ENCODE measurements at regions not wholly inside any gene's neighbourhood (a gene's known extent, or its start where the extent isn't known, plus 50 kb on each side); places are given as distances from the start of the nearest gene placed in this dataset.
"Not testable (repeated sequence)": the region's sequence is repeated elsewhere in the genome, so short reads cannot be mapped to it uniquely, and the experiment has no call there.

DNA sequence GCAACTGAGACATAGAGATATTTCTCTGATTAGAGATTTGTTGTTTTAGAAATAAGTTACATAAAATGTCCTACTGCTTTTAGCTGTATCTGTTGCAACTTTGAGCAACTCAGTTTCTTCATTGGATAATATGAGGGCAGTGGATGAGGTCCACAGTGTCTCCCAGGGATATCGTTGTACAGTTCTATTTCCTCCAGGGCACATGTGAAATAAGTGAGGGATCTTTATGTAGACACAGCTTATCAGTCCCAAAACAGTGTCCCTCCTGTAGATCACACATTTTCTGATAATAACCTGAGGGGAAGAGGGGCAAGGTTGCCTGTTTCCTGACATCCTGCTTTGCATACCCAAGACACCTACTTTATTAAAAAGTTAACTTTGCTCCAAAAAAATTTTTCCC, 1231.2 kb upstream of the ZEB2 start:
- DNase-seq (ENCODE audit: low spot score), result no peak

DNA sequence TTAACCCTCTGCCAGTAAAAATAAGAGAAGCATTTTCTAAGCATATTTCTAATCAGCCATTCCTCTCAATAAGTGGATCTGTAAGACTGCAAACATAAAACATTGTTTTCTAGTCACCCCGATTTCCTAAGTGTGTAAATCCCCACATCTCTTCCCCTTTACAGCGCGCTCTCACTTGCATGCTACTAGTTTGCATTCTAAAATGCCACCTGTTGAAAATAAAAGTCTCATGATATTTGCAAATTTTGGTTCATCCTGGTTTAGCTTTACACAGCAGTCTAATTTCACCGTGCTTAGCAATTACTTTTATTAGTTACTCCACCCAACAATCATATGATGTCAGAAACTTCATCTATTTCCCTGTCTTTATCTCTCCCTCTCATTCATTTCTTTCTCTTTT, 1230.7 kb upstream of the ZEB2 start:
- no peak for DNase-seq (ENCODE audit: low spot score)

DNA sequence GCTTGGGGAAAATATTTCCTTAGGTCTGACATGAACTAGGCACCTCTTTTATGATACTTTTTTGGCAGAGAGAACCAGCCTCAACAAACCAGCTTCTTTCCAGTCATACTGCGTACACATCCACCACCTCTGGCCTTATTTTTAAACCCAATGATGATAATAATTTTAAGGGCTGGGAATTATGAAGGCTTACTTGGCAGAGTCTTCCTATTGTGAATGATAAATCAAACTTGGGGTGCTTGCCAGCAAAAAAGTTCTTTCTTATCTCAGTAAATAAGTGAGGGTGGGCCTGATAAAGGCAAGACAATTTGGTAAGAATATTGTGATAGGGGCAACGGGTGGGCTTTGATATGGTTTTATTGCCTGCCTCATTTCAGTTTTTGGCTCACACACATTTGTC, 1230.2 kb upstream of the ZEB2 start:
- no peak for DNase-seq (ENCODE audit: low spot score)

DNA sequence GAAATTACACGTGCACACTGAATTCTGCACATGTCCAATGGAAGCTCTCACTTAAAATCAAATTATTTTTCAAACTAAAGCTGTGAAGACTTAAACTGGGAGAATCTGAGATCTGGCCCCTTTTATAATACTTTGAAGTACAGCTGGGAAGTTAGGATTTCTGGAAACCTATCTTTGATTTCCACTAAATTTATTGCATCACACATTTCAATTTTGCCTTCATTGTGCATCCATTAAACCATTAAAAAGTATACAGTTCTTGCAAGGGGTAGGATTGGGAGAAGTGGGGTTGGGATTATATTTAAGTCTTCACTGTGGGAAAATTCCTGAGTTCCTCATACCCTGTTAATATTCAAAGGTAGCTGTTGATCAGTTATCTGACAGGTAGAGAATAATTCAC, 1229.6 kb upstream of the ZEB2 start:
- DNase-seq (ENCODE audit: low spot score), result no peak

DNA sequence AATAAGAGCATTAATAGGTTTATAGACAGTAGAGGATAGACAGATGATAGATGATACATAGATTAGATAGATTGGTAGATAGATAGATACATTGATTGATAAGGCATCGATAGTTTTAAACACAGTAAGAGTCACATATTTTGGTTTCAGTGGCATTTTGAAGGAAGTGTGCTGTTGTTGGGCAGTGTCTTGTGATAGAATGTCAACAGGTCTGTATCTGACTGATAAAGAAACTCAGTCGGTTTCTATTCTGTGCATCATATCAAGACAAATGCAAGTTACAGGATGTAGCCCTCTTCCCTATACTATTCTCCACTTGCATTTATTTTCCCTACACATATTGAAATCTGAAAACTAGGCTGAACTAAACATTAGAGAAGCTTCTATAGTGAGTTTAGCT, 1229.0 kb upstream of the ZEB2 start:
- no peak for DNase-seq (ENCODE audit: low spot score)

DNA sequence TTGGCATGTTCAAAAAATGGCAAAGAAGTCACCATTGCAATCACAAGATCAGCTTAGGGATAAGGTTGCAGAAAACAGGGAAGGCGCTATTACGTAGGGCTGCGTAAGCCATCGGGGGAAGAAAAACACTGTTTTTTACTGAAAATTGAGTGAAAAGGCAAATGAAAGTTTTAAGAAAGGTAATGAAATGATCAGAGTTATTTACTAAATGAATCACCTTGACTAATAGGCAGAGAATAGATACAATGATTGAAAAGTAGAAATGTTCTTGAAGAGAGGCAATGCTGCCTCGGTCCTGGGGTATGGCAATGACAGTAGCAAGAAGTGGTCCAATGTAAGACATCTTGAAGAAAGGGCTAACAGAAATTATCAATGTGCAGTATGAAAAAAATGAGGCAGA, 1227.8 kb upstream of the ZEB2 start:
- DNase-seq (ENCODE audit: low spot score), result no peak

DNA sequence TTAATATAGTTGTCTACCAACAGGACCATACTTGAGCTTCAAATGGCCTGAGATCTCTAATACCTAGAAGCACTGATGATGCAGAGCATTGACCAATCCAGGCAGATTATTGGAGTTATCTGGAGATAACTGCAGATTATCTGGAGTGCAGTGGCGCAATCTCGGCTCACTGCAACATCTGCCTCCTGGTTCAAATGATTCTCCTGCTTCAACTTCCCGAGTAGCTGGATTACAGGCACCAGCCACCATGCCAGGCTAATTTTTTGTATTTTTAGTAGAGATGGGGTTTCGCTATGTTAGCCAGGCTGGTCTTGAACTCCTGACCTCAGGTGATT, 1225.4 kb upstream of the ZEB2 start:
- not testable (repeated sequence) for DNase-seq (ENCODE audit: low spot score)

DNA sequence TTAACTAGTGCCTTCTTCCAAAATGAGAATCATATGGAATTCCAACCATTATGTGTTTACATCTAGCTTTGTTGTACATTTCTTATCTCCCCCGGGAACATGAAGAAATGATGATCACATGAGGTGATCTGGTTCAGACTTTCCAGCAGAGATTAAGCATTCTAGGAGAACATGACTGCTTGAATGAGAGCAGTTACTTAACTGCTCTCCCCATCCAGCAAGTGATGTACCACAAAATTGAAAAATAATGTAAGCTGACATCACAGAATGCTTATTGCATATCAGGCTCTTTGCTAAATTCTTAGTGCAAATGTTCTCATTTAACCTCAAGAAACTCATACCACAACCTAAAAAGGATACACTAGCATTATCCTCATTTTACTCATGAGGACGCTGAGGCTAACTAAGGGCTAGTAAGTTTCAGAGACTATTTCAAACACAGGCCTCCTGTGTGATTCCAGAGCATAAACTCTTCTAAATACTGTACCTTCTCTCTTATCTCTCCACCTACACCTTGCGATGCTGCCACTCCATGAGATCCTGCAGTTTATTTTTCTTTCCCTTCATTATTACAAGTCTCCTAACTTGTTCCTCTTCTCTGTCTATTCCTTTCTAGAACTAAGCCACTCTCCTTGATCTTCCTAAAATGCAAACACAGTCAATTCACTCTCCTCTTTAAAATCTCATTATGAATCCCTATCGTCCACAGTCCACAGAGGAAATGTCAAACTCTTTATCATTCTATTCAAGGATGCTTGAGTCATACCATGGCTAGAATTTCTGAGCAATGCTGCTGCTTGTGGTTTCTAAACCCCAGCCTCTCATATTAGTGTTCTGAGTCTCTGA, 1224.8 kb upstream of the ZEB2 start:
- DNase-seq (ENCODE audit: low spot score), result peak; percentile 88

DNA sequence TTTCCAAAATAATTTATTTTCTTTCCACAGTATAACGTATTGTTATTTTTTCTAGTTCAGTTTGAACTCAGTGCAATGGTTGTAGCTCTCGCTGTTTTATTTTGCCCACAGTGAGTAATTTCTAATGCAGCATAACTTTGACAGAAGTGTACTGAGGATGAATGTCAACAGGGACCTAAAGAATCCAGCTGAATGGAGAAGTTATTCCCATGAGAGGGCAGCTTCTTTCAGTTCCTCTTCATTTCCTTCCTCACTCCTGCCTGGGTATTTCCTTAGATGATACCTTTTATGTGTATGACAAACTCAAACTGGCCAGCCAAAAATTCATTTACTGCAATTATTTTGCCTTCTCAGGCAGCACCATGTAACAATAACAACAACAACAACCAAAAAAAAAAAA, 1223.1 kb upstream of the ZEB2 start:
- no peak for DNase-seq (ENCODE audit: low spot score)

DNA sequence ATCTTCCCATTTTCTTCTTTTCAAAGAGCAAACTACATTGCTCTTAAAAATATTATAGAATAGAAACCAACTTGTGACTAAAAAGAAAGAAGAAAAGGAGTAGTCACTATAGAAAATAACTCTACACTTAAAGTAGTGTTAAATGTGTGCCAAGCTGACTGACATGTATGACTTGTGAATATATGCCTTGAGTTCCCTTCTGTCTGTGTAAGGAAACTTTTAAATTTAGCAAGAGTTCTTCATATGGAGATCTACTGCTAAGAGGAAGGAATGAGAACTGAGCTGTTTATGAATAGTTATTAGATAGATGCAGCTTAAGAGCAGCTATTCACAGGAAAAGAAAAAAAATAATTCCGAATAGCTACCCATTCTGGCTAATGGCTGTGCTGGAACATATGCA, 1221.7 kb upstream of the ZEB2 start:
- DNase-seq (ENCODE audit: low spot score), result no peak

DNA sequence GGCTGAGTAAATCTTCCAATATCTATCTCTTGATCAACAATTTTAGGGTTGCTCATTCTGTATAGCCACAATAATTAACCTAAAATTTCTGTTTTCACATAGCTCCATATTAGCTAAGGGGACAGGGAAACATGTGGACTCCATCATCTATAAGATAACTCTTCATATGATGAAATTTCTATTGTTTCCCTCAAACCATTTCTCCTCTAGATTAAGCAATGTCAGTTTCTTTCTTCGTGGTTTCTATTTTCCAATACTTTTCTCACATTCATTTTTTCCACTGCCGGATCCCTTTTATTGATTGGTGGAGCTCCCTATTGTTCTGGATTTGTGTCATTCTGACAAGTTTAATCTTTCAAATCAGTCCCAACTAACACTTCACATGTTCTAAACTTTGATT, 1221.3 kb upstream of the ZEB2 start:
- DNase-seq (ENCODE audit: low spot score), result no peak

DNA sequence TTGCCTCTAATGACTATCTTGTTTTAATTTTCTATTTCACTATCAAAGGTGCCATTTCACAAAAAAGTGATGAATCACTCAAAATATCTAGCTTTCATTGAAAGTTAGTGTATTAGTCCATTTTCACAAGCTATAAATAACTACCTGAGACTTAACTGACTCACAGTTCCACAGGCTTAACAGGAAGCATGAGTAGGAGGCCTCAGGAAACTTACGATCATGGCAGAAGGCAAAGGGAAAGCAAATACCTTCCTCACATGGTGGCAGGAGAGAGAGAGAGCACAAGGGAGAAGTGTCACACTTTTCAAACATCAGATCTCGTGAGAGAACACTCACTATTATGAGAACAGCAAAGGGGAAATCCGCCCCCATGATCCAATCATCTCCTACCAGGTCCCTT, 1220.4 kb upstream of the ZEB2 start:
- peak; percentile 61 for DNase-seq (ENCODE audit: low spot score)

DNA sequence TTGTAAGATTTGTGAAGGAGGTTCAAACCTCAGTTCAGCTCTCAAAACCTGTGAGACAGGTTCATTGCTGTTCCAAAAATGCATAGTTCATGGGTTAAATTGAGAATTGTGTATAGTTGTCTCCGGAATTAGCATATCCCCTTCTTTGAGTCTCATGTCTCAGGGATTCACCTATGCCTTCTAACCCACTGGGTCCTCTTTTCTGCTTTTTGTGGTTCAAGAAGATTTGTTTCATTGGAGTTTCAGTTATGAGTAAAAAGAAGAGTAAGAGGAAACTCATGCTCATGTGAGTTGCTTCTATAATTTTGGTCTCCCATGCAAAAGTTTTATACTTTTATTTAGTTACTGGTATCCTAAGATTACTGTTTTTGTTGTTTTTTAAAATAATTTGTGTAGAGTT, 1219.8 kb upstream of the ZEB2 start:
- no peak for DNase-seq (ENCODE audit: low spot score)

DNA sequence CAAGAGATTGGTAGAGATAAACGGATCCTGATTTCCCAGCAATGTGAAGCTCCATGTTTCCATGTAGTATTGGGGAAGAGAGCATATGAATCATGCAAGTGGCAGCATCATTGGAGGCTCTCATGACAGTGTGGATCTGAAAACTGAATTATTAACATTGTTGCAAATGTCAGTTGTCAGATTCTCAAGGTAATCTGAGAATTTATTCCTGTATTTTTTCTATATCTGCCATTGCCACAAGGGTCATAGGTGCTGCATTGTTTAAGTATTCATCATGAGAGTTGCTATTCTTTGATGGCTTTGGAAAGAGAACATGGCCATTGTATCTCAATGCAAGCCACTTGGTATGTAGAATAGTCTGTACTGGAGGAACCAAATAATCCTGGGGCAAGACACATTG, 1217.0 kb upstream of the ZEB2 start:
- DNase-seq (ENCODE audit: low spot score), result no peak

DNA sequence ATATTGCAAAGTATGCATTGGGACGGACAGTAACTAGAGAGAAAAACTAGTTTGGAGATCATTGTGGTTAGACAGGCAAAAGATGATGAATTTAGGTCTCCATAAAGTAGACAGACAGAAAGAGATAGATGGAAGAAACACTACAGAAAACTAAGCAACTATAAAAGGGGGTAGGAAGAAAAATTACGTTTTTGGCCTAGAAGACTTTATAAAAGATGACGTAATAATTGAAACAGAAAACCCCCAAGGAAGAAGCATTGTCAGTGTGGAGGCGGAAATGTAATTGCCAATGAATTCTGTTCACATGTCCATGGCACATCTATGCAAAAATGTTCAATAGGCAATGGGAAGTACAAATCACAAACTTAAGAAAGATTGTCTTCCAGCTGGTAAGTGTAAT, 1211.5 kb upstream of the ZEB2 start:
- DNase-seq (ENCODE audit: low spot score), result no peak

DNA sequence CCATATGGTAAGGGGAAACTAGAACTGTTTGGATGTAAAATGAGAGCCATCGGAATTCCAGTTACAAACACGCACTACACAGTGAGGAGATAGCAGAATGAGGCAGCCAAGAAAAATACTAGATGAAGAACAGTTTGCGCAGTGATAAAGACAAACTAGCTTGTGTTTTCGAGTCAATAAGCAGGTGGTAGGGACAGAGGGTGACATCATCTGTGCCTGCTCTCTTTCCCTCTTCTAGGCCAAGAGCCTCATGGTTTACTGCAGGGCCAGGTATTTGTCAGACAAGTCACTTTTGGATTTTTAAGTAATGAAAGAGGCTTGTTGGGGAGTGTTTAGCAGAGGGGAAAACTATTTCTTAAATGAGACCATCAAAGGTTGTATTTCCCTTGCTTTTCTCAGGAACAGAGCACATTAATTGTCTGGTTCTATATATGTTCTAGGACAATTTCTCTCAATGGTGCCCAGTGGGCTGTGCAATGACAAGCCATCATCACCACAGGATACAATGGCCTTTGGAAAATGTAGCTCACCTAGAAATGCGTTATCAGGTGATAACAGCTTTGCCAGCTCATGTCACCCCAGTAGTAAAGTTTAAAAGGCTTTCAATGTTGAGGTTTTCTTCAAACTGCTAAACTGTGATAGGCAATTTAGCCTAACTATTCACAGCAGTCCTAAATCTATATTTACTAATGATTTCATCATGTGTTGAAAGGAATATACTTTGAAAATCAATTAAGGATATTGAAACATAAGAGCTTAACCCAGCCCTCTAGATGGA, 1210.3 kb upstream of the ZEB2 start:
- no peak for DNase-seq (ENCODE audit: low spot score)

DNA sequence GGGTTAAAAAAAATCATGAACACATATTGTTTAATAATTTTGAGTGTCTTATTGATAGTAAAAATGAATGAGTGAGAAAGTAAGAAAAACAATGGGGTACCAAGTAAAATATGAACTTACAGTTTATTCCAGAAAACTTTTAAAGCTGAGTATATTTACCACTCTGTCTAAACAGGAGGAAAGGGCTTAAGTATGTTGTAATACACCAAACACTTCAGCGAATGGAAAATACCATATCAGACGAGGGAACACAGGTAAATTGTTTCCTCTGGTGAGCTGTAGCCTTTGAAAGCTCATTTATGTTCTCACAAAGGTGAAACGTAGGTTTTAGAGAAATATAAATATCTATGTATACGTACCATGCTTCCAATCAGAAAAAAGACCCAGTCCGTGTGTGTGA, 1209.6 kb upstream of the ZEB2 start:
- no peak for DNase-seq (ENCODE audit: low spot score)

DNA sequence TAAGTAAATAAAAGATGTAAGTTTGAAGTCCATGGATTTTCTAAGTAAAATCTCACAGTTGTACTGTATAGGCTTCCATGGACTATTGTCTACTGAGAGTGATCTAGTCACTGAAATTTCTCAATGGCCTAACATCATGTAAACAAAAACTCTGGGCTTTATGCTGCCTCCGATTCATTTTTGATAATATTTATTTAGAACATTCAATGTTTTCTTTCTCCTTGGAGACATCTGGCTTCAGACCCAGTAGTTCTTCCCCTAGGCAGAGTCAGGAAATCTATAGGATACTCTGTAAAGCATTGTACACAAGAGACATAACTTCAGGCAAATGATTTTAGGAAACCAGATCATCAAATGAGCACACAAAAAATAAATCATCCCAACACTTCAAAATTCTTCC, 1208.6 kb upstream of the ZEB2 start:
- DNase-seq (ENCODE audit: low spot score), result no peak

DNA sequence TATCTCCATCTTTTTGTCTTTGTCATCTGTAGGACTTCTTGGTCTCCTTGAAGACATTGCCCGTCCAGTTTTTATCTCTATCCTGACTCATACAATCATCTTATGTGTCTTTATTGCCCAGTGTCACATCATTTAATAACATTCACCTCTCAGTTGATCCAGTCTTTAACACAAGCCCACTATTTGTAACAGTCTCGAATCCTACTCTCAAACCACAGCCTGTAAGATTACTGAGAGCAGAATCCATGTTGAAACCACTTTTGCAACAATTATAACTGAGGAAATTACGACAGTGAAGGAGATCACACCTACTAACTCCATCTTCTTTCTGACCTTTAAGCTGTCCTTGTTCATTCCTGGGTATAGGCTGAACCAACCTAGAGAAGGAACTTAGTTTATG, 1206.0 kb upstream of the ZEB2 start:
- no peak for DNase-seq (ENCODE audit: low spot score)

DNA sequence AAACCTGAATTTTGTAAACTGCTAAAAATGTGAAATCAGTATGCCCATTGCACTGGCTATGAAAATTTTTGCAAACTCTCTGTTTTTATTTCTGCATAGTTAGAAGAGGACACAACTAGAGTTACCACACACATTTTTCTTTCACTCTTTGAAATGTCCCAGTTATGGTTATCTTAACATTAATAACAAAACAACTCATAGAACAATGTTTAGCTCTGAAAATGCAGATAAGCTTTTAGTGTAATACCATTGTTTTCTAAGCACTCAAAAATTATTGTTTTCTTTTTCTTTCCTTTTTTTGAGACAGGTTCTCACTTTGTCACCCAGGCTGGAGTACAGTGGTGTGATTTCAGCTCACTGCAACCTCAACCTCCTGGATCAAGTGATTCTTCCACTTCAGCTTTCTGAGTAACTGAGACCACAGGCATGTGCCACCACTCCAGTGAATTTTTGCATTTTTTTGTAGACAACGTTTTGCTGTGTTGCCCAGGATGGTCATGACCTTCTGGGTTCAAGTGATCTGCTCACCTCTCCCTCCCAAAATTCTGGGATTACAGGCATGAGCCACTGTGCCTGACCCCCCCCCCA, 1204.5 kb upstream of the ZEB2 start:
- no peak for DNase-seq (ENCODE audit: low spot score)

DNA sequence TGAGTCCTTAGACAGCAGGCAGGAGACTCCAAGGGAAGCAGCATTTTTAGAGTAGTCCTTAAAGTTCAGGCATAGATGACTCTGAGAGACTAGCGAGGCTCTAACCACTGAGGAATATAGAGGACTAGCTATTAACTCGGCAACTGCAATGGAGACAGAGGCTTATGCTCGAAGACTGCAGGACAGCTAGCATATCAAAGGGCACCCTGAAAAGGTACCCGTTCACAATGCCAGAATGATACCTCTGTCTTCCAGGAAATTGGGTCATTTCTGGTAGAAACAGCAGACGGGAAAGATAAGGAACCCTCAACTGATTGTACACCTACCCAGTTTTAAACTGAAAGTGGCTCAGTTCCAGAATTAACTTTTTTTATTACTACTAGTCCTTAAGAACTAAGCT, 1204.0 kb upstream of the ZEB2 start:
- no peak for DNase-seq (ENCODE audit: low spot score)

DNA sequence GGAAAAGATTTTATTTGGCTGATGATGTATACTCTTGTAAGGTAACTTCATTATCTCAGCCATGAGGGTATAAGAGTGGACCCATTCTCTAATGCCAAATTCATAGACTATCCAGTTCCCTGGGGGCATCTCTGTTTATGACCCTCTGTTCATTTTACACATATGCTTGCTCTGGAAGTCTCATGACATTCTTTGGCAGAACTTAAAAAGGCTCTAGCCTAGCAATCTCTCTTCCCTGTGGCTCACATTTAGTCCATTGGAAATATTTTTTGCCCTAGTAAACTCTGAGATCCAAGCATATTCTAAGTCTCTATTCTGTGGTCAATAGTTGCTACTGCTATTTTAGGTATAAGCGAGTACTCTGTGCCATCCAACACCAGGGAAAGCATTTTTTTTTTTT, 1201.8 kb upstream of the ZEB2 start:
- DNase-seq (ENCODE audit: low spot score), result no peak

DNA sequence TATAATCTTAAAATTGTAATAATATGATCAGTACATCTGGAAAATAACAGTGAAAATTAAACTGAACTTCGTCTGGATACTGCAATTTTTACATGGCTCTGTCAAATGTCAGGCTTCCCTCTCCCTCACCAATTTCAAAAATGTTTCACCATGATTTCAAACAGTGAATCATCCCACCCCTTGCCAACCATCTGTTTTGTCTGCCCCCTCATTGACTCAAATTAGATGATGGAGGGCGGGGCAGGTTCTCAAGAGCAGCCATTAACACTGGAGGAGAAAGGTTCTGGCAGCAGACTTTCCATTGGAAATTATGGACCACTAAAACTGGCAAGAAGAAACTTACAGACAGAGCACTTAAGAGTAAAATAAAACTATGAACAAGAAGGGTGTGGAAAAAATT, 1195.7 kb upstream of the ZEB2 start:
- DNase-seq (ENCODE audit: low spot score), result no peak

DNA sequence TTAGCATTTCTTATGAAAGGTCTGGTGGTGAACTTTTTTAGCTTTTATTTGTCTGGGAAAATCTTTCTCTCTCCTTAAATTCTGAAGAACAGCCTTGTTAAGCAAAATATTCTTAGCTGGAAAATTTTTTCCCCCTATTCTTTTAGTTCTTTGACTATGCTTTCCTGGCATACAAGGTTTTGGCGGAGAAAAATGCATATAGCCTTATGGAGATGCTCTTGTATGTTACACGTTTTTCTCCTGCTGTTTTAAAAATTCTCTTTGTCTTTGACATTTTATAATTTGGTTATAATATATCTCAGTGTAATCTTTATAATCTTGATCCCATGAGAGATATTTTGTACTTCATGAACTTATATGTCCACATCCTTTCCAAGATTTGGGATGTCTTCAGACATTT, 1190.4 kb upstream of the ZEB2 start:
- DNase-seq (ENCODE audit: low spot score), result no peak

All from kidney tubule cell (primary cell).